DMS114 treated with DMSO at 0.1 percent for 48 hours (cell line): ENCODE measurements at regions not wholly inside any gene's neighbourhood (a gene's known extent, or its start where the extent isn't known, plus 50 kb on each side); places are given as distances from the start of the nearest gene placed in this dataset.
"Not testable (repeated sequence)": the region's sequence is repeated elsewhere in the genome, so short reads cannot be mapped to it uniquely, and the experiment has no call there.

ENCODE experiments used
- DNase-seq: peaks from one replicate; lab custom pipeline; 2025; ENCODE audit not compliant: unreplicated experiment; lab: John Stamatoyannopoulos, UW

DNA sequence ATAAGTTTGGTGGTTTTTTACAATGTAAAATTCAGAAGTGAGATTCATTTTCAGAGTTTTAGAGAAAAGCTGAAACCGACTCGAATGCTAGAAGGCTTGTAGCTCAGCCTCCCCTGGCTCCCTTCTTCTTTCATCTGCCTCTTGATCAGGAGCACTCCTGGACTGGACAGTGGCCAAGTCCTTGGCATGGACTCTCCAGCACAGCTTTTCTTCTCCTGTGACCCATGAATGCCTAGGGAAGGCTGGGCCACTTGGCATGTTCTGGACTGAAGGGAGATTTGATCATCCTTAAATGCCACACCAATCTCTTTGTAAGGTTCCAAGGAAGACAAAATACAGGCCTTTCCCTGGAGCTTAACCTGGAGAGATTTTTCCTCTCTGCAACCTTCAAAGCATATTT is 384.0 kb upstream of the SASH1 start:
- no peak for DNase-seq

DNA sequence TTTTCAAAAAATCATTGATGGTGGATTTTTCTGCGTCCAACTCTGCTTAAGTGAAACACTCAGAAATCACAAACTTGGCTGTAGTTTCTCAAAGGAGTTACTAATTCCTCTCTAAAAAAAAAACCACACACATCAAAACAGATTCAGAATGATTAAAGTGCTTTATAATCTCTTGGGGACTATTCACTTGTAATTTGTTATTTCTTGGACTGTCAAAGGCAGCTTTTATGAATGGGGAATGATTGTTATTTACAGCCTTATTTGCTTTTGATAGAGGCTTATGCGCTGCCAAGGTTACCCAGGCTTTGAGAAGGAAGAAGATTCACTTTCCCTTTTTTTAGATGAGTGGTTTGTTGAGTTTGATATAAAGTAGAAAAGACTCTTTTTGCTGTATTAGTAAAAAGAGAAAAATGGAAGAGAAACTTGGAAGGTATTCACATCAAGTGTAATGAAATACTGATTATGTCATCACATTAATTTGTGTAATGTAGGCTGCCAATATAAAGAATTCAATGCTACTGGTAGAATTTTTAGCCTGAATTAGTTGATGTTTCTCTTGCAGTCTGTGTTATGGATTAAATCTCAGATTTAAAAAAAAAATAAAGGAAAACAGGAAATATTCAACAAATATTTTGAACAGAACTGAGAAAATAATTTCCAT is 381.0 kb upstream of the SASH1 start:
- DNase-seq: no peak

DNA sequence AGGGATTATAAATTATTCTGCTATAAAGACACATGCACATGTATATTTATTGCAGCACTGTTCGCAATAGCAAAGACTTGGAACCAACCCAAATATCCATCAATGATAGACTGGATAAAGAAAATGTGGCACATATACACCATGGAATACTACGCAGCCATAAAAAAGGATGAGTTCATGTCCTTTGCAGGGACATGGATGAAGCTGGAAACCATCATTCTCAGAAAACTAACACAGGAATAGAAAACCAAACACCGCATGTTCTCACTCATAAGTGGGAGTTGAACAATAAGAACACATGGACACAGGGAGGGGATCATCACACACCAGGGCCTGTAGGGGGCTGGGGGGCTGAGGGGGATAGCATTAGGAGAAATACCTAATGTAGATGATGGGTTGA is 377.2 kb upstream of the SASH1 start:
- DNase-seq: not testable (repeated sequence)

DNA sequence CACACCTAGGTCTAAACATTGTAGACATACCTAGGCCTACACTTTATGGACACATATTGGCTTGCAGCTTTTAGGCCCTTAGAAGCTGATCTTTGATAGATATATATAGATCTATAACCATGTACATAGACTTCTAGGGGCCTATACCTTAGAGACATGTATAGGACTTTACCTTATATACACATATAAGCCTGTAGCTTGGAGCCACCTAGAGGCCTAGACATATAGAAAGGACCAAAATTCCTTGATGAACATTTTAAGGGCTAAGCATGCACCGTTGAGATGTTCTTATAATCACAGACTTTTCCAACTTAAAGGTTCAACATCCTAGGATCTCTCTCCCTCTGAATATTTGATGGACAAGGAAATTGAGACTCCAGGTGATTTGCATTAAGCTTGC is 371.7 kb upstream of the SASH1 start:
- no peak for DNase-seq

DNA sequence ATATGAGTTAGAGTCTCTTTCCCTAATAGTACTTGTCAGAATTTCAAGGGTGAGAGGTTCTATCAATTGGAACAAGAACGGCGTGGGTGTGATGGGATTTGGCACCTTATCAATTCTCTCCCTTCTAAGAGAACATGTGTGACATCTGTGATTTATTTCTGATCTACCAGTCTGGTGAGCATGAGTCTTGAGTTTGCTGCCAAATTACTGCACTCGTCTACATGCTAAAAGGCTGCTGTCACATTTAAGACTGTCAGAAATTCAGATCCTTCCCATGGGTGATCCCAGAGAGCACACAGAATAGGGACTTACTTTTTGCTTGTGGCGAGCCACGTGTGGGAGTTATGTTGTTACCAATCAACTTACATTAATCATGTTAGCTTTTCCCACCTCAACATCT is 370.2 kb upstream of the SASH1 start:
- no peak for DNase-seq

DNA sequence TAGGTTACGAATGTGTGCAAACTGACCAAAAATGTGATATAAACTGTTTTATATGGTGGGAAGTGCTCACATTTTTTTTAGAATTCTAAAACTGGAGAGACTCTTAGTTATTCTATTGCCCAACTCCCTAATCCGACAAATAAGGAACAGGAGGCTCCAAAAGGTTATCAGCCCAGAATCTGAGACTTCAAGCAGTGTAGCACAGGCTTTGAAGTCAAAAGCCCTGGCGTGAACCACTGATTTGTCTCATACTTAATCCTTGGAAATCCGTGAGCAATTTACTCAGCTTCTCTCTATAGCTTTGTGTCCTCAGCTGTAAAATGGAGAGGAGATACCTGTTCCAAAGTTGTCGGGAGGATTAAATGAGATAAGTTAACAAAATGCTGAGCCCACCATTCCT is 368.8 kb upstream of the SASH1 start:
- no peak for DNase-seq

DNA sequence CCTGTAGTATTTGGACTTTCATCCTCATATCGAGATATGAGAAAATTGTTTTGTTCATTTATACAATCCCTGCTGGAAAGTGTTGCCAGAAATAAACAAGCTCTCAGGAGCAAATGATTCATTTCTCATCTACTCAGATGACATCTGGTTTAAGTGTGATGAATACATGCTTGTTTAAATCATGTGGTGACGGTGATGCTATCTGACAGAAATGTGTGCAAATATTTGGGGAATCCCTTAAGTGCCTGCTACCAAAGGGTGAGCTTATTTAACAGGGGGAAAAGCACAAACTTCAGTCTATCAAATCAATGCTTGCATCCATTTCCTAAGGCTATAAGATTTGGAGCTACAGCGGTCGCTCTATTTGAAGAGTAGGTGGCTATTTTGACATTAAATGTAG is 368.3 kb upstream of the SASH1 start:
- no peak for DNase-seq

DNA sequence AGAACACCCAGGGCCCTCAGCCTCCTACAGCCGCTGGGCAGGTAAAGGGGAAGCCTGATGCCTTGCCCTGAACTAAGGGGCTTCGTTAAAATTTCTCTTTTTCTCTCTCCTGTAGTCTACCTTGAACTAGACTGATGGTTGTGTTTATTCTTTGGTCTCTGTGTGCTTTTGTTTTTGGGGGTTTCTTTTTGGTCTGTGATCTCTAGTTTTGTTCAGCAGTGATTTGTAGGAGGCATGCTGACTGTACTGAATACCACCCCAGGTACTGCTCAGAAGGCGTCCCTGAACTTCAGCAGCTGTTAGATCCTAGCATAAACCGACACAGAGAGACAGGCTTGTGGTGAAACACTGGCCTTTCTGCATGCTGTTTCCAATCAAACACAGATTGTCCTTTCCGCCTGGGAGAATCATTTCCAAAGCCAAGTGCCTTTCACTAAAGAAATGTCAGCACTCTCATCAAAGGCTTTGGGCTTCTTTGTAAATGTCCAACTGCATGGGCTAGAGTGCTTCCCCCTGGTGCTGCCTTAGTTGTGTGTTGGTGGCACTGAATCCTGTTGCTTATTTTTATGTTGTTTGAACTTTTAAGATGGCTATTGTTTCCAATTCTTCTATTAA is 364.7 kb upstream of the SASH1 start:
- no peak for DNase-seq

DNA sequence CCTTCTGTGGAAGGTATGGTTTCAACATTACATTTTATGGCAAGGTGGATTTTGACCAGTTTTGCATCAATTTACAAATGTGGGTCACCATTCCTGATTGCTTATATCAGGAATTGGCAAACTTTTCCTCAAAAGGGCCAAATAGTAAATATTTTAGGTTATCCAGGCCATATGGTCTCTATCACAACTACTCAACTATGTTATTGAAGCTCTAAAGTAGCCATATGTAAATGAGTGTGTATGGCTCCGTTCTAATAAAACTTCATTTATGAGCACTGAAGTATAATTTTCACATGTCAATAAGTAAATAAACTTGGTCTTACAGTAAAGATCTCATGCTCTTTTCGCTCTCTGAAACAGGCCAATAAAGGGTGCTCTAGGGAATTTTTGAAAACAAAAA is 362.7 kb upstream of the SASH1 start:
- DNase-seq: no peak

DNA sequence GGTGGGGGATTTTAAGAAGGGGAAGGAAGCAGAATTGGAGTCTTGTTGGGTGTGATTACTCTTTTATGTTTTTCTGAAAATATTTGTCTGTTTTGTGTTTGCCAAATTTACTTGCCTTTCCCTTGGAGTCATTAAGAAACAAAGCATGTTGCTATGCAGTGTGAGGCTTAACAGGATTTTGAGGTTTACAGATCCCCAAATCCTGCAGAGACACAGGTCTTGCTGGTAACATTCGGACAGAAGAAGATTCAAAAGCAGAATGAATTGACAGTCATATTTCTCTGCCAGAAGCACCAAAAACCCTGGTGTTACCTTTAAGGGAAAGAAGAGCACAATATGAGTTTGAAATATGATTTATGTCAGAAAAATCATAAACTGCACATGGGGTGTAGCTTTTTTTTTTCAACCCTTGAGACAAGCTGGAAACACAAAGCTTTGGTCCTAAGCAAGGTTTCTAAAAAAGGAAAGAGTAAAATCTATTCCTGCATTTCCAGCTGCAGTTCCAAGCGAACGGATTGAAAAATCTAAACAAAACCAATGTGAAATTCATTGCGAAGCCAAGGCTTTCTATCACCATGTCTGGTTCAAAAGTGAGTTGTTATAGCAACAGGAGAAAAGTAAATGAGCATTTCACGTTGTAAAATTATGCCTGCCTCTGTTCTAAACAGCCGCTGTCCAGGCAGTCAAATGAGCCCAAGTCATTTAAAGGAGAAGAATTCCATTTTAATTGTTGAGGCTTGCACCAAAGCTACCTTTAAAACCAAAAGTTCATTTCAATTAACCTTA is 358.9 kb upstream of the SASH1 start:
- DNase-seq: no peak

DNA sequence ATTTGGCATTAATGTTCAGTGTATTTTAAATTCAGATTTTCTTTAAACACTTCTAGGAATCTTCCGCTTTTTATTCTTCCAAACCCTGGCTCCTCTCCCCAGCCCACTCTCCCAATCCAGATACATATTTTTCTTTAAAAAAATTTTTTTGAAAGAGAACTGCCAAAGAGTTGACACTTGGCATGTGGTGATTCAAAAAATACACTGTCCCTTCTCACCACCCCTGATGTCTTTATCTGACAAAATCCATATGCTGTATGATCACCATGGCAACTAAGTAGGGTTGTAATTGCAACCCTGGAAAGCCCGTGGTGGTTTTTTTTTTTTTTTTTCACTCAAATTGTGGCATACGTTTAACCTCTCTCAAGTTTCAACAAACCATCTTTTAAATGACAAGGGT is 355.8 kb upstream of the SASH1 start:
- DNase-seq: no peak

DNA sequence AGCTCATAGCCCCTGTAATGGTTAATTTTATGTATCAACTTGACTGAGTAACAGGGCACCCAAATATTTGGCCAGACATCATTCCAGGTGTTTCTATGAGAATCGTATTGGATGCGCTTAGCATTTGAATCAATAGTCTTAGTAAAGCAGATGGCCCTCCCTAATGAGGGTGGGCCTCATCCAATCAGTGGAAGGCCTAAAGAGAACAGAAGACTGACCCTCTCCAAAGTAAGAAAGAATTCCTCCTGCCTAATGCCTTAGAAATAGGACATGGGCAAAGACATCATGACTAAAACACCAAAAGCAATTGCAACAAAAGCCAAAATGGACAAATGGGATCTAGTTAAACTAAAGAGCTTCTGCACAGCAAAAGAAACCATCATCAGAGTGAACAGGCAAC is 352.5 kb upstream of the SASH1 start:
- DNase-seq: no peak

DNA sequence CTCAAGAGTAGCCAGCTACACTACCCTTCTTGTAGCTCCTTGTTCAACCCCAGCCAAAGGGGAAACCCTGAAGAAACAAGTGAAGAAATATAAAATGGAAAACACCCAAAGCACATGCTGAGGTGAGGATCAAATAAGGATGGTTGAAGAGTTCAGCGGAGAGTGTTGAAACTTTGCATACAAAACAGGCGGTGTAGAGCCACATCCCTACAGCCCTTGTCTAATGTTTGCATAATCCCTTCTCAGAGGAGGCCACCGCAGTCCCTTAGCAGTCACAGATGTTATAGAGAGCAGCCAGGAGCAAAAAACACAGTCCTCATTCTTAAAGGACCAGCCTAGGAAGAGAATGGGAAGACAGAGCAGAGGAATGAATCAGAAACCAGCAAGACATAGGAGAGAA is 350.7 kb upstream of the SASH1 start:
- DNase-seq: no peak

DNA sequence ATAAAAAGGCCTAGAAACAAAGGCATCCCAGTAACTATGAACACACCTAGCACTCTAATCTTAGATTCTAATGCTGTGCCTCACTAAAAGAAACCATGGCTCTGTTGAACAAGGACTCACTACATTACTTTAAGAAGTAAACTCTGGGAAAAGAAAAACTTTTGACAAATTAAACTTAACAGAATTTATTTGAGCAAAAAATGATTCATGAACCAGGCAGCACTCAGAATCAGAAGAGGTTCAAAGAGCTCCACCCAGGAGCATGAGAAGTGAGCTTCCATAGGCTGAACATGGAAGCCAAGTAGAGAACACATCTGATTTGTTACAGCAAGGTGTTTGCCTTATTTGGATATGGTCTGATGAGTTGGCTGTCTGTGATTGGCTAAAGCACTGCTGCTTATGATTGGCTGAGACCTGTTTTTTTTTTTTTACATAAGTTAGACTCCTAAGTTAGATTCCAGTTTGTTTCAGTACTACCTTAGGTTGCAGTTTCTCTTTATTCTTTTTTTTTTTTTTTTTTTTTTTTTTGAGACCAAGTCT is 343.6 kb upstream of the SASH1 start:
- no peak for DNase-seq

DNA sequence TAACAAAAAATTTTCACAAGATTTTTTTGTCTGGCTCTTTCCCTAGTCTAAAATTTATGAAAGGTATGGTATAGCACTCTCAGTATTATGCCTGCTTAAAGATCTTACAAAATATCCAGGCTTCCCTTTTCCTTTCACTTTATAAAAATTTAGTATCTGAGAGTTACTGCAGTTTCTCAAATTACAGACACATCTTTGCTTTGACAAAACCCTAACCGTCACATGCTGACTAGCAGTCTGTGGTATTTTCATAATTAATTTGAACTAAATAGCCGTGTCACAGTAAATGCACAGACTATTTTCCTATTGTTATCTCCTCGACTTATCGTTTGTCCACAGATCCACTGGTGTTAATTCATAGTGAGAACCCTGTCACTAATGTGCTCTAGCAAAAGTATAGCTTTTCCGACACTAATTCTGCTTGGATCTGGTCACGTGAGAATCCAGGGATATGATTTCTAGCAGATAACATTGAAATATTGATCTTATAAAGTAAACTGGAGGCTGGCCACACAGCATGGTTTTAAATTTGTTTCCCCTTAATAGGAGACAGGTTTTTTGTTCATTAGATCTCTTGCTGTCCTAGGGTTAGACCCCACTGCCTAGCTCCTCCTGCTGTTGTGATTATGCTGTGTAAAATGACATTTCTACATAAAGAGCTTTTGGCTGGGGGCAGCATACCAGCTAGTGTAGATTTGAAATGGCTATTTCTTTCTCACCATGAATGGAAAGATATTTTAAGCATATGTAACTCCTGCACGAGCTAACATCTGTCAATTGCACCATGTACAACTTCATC is 340.6 kb upstream of the SASH1 start:
- no peak for DNase-seq

DNA sequence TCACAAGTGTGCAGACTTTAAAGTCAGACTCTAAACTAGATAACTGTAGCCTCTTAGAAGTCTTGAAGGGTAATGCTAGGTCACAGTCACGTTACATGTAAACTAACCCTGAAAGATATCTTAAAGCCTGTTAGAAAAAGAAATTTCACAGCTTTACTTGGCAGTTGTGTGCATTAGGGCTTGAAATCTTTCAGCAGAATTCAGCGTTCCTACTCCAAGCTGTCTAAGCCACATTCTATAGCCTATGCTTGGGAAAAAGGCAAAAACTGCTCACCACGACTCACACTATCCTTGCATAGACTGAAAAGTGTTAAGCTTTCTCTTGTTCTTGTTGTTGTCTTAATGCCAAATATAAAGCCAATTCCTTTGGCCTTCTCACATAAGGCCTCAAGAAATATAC is 338.0 kb upstream of the SASH1 start:
- DNase-seq: no peak

DNA sequence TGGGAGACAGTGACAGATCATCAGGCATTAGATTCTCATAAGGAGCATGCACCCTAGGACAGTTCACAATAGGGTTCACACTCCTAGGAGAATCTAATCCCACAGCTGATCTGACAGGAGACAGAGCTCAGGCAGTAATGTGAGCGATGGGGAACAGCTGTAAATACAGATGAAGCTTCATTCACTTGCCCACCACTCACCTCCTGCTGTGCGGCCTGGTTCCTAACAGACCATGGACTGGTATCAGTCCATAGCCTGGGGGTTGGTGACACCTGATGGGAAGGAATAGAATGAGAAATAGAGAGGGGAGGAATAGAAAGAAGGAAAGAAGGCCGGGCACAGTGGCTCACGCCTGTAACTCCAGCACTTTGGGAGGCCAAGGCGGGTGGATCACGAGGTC is 336.8 kb upstream of the SASH1 start:
- DNase-seq: no peak

DNA sequence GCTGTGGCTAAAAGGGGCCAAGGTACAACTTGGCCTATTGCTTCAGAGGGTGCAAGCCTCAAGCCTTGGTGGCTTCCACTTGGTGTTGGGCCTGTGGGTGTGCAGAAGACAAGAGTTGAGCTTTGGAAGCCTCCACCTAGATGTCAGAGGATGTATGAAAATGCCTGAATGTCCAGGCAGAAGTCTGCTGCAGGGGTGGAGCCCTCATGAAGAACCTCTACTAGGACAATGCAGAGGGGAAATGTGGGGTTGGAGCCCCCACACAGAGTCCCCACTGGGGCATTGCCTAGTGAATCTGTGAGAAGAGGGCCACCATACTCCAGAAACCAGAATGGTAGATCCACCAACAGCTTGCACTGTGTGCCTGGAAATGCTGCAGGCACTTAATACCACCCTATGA is 332.1 kb upstream of the SASH1 start:
- not testable (repeated sequence) for DNase-seq

DNA sequence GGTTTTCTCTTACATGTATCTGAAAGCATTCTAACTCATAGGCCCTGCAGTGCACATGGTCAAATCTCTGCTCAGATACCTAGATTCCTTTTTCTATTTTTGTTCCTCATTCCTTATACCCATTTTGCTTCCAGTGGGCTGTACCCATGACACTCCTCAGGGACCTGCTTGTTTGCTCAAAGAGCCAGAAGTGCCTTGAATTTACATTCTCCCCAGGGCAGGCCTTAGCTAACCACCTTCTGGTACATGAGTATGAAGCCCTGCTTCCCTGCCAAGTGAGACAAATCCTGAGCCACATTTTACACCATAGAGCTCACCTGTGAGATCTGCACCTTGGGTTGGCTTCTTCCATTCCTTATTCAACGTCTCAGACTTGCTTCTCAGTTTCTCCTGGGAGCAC is 326.6 kb upstream of the SASH1 start:
- DNase-seq: no peak

DNA sequence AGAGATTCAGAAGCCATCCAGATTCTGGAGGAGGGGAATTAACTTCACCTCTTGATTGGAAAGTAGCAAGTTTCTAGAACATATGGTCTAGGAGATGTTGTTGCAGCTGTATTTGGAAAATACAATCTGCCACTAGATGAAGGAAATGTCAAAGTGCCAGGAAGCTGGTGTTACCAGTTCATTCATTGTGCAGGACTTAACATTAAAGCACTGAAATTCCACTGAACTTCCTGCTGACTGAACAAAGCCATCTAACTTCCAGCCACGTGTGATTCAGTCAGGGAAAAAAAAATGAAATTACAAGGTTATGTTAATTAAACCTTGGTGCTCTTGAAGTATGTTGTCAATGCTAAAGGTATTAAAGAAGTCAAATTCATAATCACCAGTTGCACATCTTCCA is 321.5 kb upstream of the SASH1 start:
- DNase-seq: no peak

DNA sequence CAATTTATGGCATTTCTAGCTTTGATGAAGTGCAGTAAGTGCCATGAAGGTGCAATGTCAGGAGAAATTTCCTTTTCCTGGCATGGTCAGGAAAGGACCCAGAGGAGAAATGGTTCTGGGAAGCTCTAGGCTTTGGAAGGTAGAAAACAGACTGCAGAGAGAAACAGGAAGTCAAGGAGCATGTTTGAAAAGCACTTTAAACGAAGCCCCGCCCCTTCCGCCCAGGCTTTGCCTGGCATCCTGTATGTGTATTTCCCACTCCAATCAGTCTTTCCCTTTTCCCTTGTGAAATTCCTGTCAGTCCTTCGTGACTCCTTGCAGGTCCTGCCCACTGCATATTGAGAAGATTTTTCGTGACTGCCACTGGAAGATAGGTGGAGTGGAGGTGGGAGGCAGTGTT is 320.9 kb upstream of the SASH1 start:
- DNase-seq: no peak
